ENCODE measurements at regions not wholly inside any gene's neighbourhood (a gene's known extent, or its start where the extent isn't known, plus 50 kb on each side); places are given as distances from the start of the nearest gene placed in this dataset.

GRCh38 chr16:49216593-49216992, 65.0 kb downstream of the CBLN1 start:
- DNase-seq (ENCODE audit: low spot score), result no peak

- no peak for DNase-seq (ENCODE audit: low spot score)
These were observed 68.0 kb downstream of the CBLN1 start for GRCh38 chr16:49213594-49213993.

- DNase-seq (ENCODE audit: low spot score), result no peak
These were observed 77.4 kb downstream of the CBLN1 start for GRCh38 chr16:49204191-49204590.

GRCh38 chr16:49203361-49203760, 78.3 kb downstream of the CBLN1 start:
- DNase-seq (ENCODE audit: low spot score), result no peak

GRCh38 chr16:49201118-49201517, 80.5 kb downstream of the CBLN1 start:
- no peak for DNase-seq (ENCODE audit: low spot score)

GRCh38 chr16:49200223-49200820, 81.3 kb downstream of the CBLN1 start:
- no peak for DNase-seq (ENCODE audit: low spot score)

GRCh38 chr16:49195237-49195548, 86.4 kb downstream of the CBLN1 start:
- DNase-seq (ENCODE audit: low spot score), result no peak

- DNase-seq (ENCODE audit: low spot score), result no peak
These were observed 87.0 kb downstream of the CBLN1 start for GRCh38 chr16:49194537-49195236.

GRCh38 chr16:49193596-49193995, 88.0 kb downstream of the CBLN1 start:
- no peak for DNase-seq (ENCODE audit: low spot score)

- no peak for DNase-seq (ENCODE audit: low spot score)
These were observed 92.4 kb downstream of the CBLN1 start for GRCh38 chr16:49189286-49189685.

GRCh38 chr16:49183911-49184310, 97.7 kb downstream of the CBLN1 start:
- no peak for DNase-seq (ENCODE audit: low spot score)

- no peak for DNase-seq (ENCODE audit: low spot score)
These were observed 99.7 kb downstream of the CBLN1 start for GRCh38 chr16:49181791-49182518.

GRCh38 chr16:49179714-49180330, 101.8 kb downstream of the CBLN1 start:
- DNase-seq (ENCODE audit: low spot score), result no peak

- DNase-seq (ENCODE audit: low spot score), result no peak
These were observed 113.5 kb downstream of the CBLN1 start for GRCh38 chr16:49168126-49168525.

GRCh38 chr16:49165025-49165424, 116.6 kb downstream of the CBLN1 start:
- no peak for DNase-seq (ENCODE audit: low spot score)

- DNase-seq (ENCODE audit: low spot score), result no peak
These were observed 120.4 kb downstream of the CBLN1 start for GRCh38 chr16:49161191-49161590.

GRCh38 chr16:49158029-49158642, 123.5 kb downstream of the CBLN1 start:
- DNase-seq (ENCODE audit: low spot score), result peak; percentile 3

- no peak for DNase-seq (ENCODE audit: low spot score)
These were observed 131.3 kb downstream of the CBLN1 start for GRCh38 chr16:49150341-49150740.

GRCh38 chr16:49148410-49148809, 133.2 kb downstream of the CBLN1 start:
- no peak for DNase-seq (ENCODE audit: low spot score)

- no peak for DNase-seq (ENCODE audit: low spot score)
These were observed 141.0 kb downstream of the CBLN1 start for GRCh38 chr16:49140618-49141017.

- DNase-seq (ENCODE audit: low spot score), result no peak
These were observed 151.2 kb downstream of the CBLN1 start for GRCh38 chr16:49130397-49130796.

- DNase-seq (ENCODE audit: low spot score), result no peak
These were observed 151.7 kb downstream of the CBLN1 start for GRCh38 chr16:49129935-49130334.
